ENCODE measurements at regions not wholly inside any gene's neighbourhood (a gene's known extent, or its start where the extent isn't known, plus 50 kb on each side); places are given as distances from the start of the nearest gene placed in this dataset.

GRCh38 chr1:98398092-98398491 is 263.4 kb upstream of the SNX7 start:
- Histone ChIP-seq H3K4ac (ENCODE audit: low read depth in 1 of 2, low read length in 2 of 2) (no peak overlapping the region), H3K23ac (ENCODE audit: low read length in 2 of 2) (no peak overlapping the region), H2BK15ac (ENCODE audit: low read depth, poor library complexity, severe bottlenecking) (no peak overlapping the region), H3K4me2 (ENCODE audit: low read length, poor library complexity, severe bottlenecking) (no peak overlapping the region), H3K36me3 (ENCODE audit: control insufficient read depth in 1 of 2, insufficient read depth in 2 of 2, low read depth in 1 of 2, low read length in 2 of 2) (no peaks in the 10 kb centered on the region), H4K91ac (ENCODE audit: low read length) (no peak overlapping the region), H3K9me3 (ENCODE audit: control insufficient read depth, low read length) (no peaks in the 10 kb centered on the region), H2BK5ac (ENCODE audit: low read depth, low read length, poor library complexity, severe bottlenecking) (no peak overlapping the region), H2BK12ac (ENCODE audit: low read length in 2 of 2) (no peak overlapping the region), H3K9ac (ENCODE audit: low read length) (no peak overlapping the region), H3K14ac (ENCODE audit: low read length in 2 of 2) (no peak overlapping the region), H2AFZ (ENCODE audit: low read depth, low read length) (no peak overlapping the region), H3K27me3 (ENCODE audit: control insufficient read depth in 1 of 2, insufficient read depth in 1 of 2, low read length in 2 of 2) (no peaks in the 10 kb centered on the region), H2AK5ac (ENCODE audit: low read length, severe bottlenecking) (no peak overlapping the region), H3K4me1 (ENCODE audit: control insufficient read depth, insufficient read depth, low read depth, low read length) (no peaks in the 10 kb centered on the region), H3K27ac (ENCODE audit: low read length, poor library complexity, severe bottlenecking) (no peak overlapping the region), H4K8ac (ENCODE audit: low read length) (no peak overlapping the region), H3K4me3 (ENCODE audit: insufficient read depth in 1 of 2, low read depth in 1 of 2, low read length in 2 of 2) (no peak overlapping the region), H3K18ac (ENCODE audit: low read depth in 1 of 2, low read length in 2 of 2) (no peak overlapping the region), H3K79me1 (replicated peaks; ENCODE audit: low read length, poor library complexity, severe bottlenecking) (no peaks in the 10 kb centered on the region), H2BK120ac (ENCODE audit: low read depth, low read length) (no peak overlapping the region)
- DNase-seq, result no peak

DNA sequence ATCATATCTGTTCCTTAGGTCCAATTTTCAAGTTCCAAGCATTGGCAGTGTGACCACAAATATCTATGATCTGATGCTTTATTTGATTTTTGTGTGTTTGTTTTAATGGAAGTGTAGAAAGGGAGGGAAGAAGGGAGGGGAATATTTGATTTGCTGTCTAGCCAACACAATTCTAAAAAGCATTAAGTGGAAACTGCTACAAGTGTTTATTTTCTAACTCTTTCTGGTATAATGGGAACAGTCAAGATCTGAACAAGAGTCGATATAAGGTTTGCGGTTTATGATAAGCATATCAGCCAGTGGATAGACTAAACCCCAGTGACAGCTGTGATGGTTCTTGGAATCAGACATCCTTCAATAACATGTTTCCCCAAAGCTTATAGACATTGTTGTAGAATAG is 267.8 kb upstream of the SNX7 start:
- no peak overlapping the region for H3K14ac ChIP-seq (ENCODE audit: low read length in 2 of 2)
- no peak overlapping the region for H3K27ac ChIP-seq (ENCODE audit: low read length, poor library complexity, severe bottlenecking)
- DNase-seq, result no peak
- no peak overlapping the region for H2BK120ac ChIP-seq (ENCODE audit: low read depth, low read length)
- no peaks in the 10 kb centered on the region for H3K9me3 ChIP-seq (ENCODE audit: control insufficient read depth, low read length)
- no peak overlapping the region for H4K8ac ChIP-seq (ENCODE audit: low read length)
- H3K4ac ChIP-seq (ENCODE audit: low read depth in 1 of 2, low read length in 2 of 2), result no peak overlapping the region
- no peak overlapping the region for H2AFZ ChIP-seq (ENCODE audit: low read depth, low read length)
- no peak overlapping the region for H3K9ac ChIP-seq (ENCODE audit: low read length)
- no peak overlapping the region for H2AK5ac ChIP-seq (ENCODE audit: low read length, severe bottlenecking)
- H3K18ac ChIP-seq (ENCODE audit: low read depth in 1 of 2, low read length in 2 of 2), result no peak overlapping the region
- H2BK5ac ChIP-seq (ENCODE audit: low read depth, low read length, poor library complexity, severe bottlenecking), result no peak overlapping the region
- peaks cover 1% of the 10 kb centered on the region for H3K4me1 ChIP-seq (ENCODE audit: control insufficient read depth, insufficient read depth, low read depth, low read length)
- no peak overlapping the region for H2BK12ac ChIP-seq (ENCODE audit: low read length in 2 of 2)
- H3K4me3 ChIP-seq (ENCODE audit: insufficient read depth in 1 of 2, low read depth in 1 of 2, low read length in 2 of 2), result no peak overlapping the region
- H3K23ac ChIP-seq (ENCODE audit: low read length in 2 of 2), result no peak overlapping the region
- WGBS, result 100% methylated on average over 2 of the region's 2 CpGs
- no peak overlapping the region for H2BK15ac ChIP-seq (ENCODE audit: low read depth, poor library complexity, severe bottlenecking)
- no peaks in the 10 kb centered on the region for H3K79me1 ChIP-seq (replicated peaks; ENCODE audit: low read length, poor library complexity, severe bottlenecking)
- H3K4me2 ChIP-seq (ENCODE audit: low read length, poor library complexity, severe bottlenecking), result no peak overlapping the region
- no peak overlapping the region for H4K91ac ChIP-seq (ENCODE audit: low read length)
- H3K27me3 ChIP-seq (ENCODE audit: control insufficient read depth in 1 of 2, insufficient read depth in 1 of 2, low read length in 2 of 2), result no peaks in the 10 kb centered on the region
- H3K36me3 ChIP-seq (ENCODE audit: control insufficient read depth in 1 of 2, insufficient read depth in 2 of 2, low read depth in 1 of 2, low read length in 2 of 2), result no peaks in the 10 kb centered on the region

- H3K4ac ChIP-seq (ENCODE audit: low read depth in 1 of 2, low read length in 2 of 2), result no peak overlapping the region
- H3K18ac ChIP-seq (ENCODE audit: low read depth in 1 of 2, low read length in 2 of 2), result no peak overlapping the region
- no peaks in the 10 kb centered on the region for H3K79me1 ChIP-seq (replicated peaks; ENCODE audit: low read length, poor library complexity, severe bottlenecking)
- no peak overlapping the region for H3K27ac ChIP-seq (ENCODE audit: low read length, poor library complexity, severe bottlenecking)
- H3K9me3 ChIP-seq (ENCODE audit: control insufficient read depth, low read length), result no peaks in the 10 kb centered on the region
- H2AK5ac ChIP-seq (ENCODE audit: low read length, severe bottlenecking), result no peak overlapping the region
- no peaks in the 10 kb centered on the region for H3K27me3 ChIP-seq (ENCODE audit: control insufficient read depth in 1 of 2, insufficient read depth in 1 of 2, low read length in 2 of 2)
- H2BK15ac ChIP-seq (ENCODE audit: low read depth, poor library complexity, severe bottlenecking), result no peak overlapping the region
- H3K9ac ChIP-seq (ENCODE audit: low read length), result no peak overlapping the region
- no peak overlapping the region for H3K4me2 ChIP-seq (ENCODE audit: low read length, poor library complexity, severe bottlenecking)
- H4K8ac ChIP-seq (ENCODE audit: low read length), result no peak overlapping the region
- DNase-seq, result no peak
- no peaks in the 10 kb centered on the region for H3K36me3 ChIP-seq (ENCODE audit: control insufficient read depth in 1 of 2, insufficient read depth in 2 of 2, low read depth in 1 of 2, low read length in 2 of 2)
- H3K14ac ChIP-seq (ENCODE audit: low read length in 2 of 2), result no peak overlapping the region
- H4K91ac ChIP-seq (ENCODE audit: low read length), result no peak overlapping the region
- H3K4me3 ChIP-seq (ENCODE audit: insufficient read depth in 1 of 2, low read depth in 1 of 2, low read length in 2 of 2), result no peak overlapping the region
- 100% methylated on average over 1 of the region's 1 CpG for WGBS
- H2BK5ac ChIP-seq (ENCODE audit: low read depth, low read length, poor library complexity, severe bottlenecking), result no peak overlapping the region
- no peak overlapping the region for H2AFZ ChIP-seq (ENCODE audit: low read depth, low read length)
- peaks cover 3% of the 10 kb centered on the region for H3K4me1 ChIP-seq (ENCODE audit: control insufficient read depth, insufficient read depth, low read depth, low read length)
- no peak overlapping the region for H3K23ac ChIP-seq (ENCODE audit: low read length in 2 of 2)
- H2BK12ac ChIP-seq (ENCODE audit: low read length in 2 of 2), result no peak overlapping the region
- no peak overlapping the region for H2BK120ac ChIP-seq (ENCODE audit: low read depth, low read length)
These were observed 270.3 kb upstream of the SNX7 start for GRCh38 chr1:98391175-98391574.

GRCh38 chr1:98389809-98390208 is 271.7 kb upstream of the SNX7 start:
- Histone ChIP-seq H3K79me1 (replicated peaks; ENCODE audit: low read length, poor library complexity, severe bottlenecking) (no peaks in the 10 kb centered on the region), H3K23ac (ENCODE audit: low read length in 2 of 2) (no peak overlapping the region), H2AFZ (ENCODE audit: low read depth, low read length) (no peak overlapping the region), H2BK5ac (ENCODE audit: low read depth, low read length, poor library complexity, severe bottlenecking) (no peak overlapping the region), H3K4ac (ENCODE audit: low read depth in 1 of 2, low read length in 2 of 2) (no peak overlapping the region), H3K4me1 (ENCODE audit: control insufficient read depth, insufficient read depth, low read depth, low read length) (peaks cover 3% of the 10 kb centered on the region), H4K8ac (ENCODE audit: low read length) (no peak overlapping the region), H3K14ac (ENCODE audit: low read length in 2 of 2) (no peak overlapping the region), H3K27ac (ENCODE audit: low read length, poor library complexity, severe bottlenecking) (no peak overlapping the region), H2AK5ac (ENCODE audit: low read length, severe bottlenecking) (no peak overlapping the region), H3K4me2 (ENCODE audit: low read length, poor library complexity, severe bottlenecking) (no peak overlapping the region), H2BK15ac (ENCODE audit: low read depth, poor library complexity, severe bottlenecking) (no peak overlapping the region), H2BK12ac (ENCODE audit: low read length in 2 of 2) (no peak overlapping the region), H3K36me3 (ENCODE audit: control insufficient read depth in 1 of 2, insufficient read depth in 2 of 2, low read depth in 1 of 2, low read length in 2 of 2) (no peaks in the 10 kb centered on the region), H2BK120ac (ENCODE audit: low read depth, low read length) (no peak overlapping the region), H3K4me3 (ENCODE audit: insufficient read depth in 1 of 2, low read depth in 1 of 2, low read length in 2 of 2) (no peak overlapping the region), H3K18ac (ENCODE audit: low read depth in 1 of 2, low read length in 2 of 2) (no peak overlapping the region), H4K91ac (ENCODE audit: low read length) (no peak overlapping the region), H3K9ac (ENCODE audit: low read length) (peak overlapping the region; percentile 72), H3K9me3 (ENCODE audit: control insufficient read depth, low read length) (no peaks in the 10 kb centered on the region), H3K27me3 (ENCODE audit: control insufficient read depth in 1 of 2, insufficient read depth in 1 of 2, low read length in 2 of 2) (no peaks in the 10 kb centered on the region)
- peak; percentile 85 for DNase-seq

Data from mesenchymal stem cell (in vitro differentiated cells and primary cell).